Dedifferentiated amniotic fluid mesenchymal stem cell (primary cell): ENCODE measurements at regions not wholly inside any gene's neighbourhood (a gene's known extent, or its start where the extent isn't known, plus 50 kb on each side); places are given as distances from the start of the nearest gene placed in this dataset.
"Not testable (repeated sequence)": the region's sequence is repeated elsewhere in the genome, so short reads cannot be mapped to it uniquely, and the experiment has no call there.

Experiments
- DNase-seq: peaks from one replicate; pipeline ENCODE4 v3.0.0-alpha.2; 2016; ENCODE audit errors: extremely low spot score

DNA sequence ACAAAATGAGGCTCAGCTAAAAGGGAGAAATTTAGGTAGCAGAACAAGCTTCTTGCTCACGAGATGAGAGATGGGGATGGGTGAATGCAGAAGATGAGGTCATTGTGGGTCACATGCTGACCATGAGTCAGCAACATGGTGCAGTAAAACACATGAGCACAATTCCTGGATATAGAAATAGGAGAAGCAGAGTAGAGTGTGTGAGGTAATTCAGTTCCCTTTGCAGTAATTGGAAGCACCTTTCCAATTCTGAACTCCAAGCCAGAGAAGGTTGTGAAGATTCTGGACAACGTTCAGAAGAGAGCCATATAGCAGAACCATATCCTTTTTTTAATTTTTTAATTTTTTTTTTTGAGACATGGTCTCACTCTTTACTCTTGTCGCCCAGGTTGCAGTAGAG, 62.0 kb upstream of the LMNTD1 start:
- peak; percentile 26 for DNase-seq

DNA sequence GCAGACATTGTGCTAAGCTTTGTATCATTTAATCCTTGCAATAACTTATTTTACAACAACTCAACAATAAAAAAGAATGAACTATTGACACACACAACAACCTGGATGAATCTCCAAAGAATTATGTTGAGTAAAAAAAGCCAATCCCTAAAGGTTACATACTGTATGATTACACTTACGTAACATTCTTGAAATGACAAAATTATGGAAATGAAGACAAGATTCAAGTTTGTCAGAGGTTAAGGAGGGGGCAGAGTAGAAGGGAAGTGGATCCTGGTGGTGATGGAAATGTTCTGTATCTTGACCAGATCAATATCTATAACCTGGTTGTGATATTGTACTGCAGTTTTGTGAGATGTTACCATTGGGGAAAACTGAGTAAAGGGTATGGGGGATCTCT, 63.2 kb upstream of the LMNTD1 start:
- DNase-seq, result no peak

DNA sequence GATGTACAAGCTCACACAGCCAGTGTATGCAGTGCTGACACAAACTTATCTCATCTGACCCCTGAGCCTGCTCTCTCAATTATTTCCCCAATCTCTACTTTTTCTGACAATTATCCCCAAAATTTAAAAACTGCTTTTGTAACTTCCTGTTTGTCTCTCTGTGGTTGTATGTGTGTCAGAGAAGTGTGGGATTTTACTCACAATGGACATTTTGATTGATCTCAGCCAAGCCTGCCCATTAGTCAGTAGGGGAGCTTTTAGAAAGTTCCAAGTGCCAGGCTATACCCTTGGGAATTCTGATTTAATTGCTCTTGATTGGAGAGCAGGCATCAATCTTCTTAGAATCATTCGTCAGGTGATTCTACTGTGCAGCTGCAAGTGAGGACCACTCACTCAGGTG, 64.9 kb upstream of the LMNTD1 start:
- DNase-seq, result no peak

DNA sequence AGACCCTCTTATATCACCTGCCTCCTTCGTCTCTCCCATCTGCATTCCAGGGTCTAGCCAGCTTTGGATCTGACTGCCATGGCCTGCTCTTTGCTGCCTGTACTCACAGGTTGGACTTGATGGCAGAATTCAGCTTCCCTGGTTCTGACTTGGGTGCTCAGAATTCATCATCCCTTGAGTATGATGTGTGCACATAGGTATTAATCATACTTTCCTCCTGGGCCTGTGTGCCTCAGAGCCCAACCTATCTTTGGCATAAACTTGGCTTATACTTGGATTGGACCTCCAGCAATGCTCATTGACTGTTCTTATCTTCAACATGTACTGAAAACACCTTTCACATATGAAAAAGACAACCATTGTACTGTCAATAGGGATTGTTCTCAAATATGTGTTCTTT, 70.7 kb upstream of the LMNTD1 start:
- no peak for DNase-seq

- no peak for DNase-seq
These were observed 72.1 kb upstream of the LMNTD1 start for GRCh38 chr12:25625146-25625545.

DNA sequence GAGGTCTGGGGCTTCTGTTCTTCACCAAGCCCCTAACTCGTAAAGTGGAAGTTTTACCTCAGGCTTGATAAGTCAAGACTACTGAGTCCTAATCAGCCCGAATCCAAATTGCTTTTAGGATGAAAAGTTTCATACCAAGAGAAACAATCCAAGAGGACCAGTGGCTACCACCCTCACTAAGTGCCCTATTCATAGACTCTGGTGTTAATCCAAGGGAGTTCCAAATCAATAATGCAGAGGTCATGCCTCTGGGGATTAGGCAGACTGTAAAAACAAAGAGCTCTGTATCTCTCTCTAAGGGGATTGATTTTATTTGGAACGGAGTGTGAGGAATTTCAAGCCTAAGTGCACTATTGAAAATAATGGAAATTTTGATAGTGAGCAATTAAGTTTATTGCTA, 76.3 kb upstream of the LMNTD1 start:
- DNase-seq, result no peak

GRCh38 chr12:25630735-25631515, 77.8 kb upstream of the LMNTD1 start:
- DNase-seq, result not testable (repeated sequence)

- not testable (repeated sequence) for DNase-seq
These were observed 80.1 kb upstream of the LMNTD1 start for GRCh38 chr12:25633149-25633548.

DNA sequence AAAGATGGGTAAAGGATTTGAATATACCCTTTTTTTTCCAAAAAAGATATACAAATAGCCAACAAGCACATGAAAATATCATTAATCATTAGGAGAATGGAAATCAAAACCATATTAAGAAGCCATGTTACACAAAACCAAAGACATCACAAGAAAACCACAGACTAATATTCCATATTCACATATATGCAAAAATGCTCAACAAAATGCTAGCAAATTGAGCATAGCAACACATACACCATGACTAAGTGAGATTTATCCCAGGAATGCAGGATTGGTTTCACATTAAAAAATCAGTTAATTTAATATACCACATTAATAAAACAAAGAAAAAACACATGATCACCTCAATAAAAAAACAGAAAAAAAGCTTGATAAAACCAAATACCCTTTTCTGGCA, 84.7 kb upstream of the LMNTD1 start:
- DNase-seq, result no peak

- no peak for DNase-seq
These were observed 86.3 kb upstream of the LMNTD1 start for GRCh38 chr12:25639406-25639805.

- DNase-seq, result peak; percentile 27
These were observed 91.9 kb upstream of the LMNTD1 start for GRCh38 chr12:25644979-25645378.

DNA sequence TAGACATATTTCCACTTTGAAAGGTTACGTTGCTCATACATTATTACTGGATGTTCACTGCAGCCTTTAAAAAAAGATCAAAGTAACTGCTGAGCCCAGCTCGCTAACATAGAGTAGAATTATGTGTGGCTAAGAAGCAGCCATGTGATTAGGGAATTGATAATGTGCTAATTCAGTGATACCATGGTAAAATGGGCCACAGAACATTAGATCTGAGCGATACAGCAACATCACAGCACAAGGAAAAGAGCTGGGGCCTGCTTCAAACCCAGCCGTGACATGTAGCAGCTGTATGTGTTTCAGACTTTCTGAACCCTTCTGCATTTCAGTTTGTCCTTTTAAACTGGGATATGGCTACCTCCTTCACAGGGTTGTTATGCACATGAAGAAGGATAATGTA, 92.3 kb upstream of the LMNTD1 start:
- DNase-seq, result no peak

DNA sequence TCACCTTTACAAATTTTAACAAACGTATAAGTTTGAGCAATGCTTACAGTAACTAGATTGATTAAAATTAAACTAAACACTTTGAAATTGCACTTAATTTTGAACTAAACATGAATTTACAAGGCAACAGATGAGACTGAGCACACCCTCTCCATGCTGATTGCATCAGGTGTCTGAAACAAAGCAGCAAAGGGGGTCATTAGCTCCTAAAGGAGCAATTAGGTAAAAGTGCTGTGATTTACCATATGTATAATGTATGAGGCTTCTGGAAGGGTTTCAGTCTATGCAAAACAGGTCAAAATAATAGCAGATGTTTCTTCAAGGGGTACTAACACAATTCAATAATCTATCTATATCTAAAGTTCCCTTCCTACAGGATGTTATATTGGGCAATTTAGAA, 98.8 kb upstream of the LMNTD1 start:
- DNase-seq, result no peak

GRCh38 chr12:25652371-25652770, 99.3 kb upstream of the LMNTD1 start:
- no peak for DNase-seq

DNA sequence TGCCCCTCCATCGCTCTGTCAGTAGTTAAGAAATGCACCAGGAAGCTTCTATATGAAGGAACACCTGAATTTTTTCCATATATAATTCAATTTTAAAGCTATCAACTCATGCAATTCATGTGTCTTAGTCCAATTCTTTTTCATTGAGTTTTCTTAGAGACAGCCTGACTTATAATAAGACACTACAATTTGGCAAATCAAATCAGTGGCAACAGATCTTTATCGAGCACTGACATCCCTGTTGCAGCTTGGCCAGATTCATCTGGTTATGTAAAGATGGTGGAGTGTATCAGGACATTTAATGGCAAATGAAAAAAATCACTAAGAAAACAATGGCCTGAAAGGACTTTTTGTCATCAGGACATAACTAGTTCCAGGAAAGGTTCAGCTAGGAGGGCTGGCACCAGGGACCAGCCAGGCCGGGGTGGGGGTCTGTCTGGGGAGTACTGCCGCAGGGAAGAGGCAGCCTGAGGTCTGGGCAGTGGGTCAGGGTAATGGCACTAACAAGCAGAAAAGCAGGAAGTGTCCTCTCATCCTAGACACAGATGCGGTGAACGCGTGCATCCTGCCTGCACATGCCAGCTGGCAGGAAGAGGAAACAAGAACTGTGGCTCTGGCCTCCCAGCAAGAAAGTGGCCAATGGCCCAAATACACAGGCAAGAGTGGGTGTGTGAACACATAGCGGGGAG, 100.5 kb upstream of the LMNTD1 start:
- DNase-seq, result no peak

GRCh38 chr12:25655702-25656101, 102.6 kb upstream of the LMNTD1 start:
- DNase-seq, result no peak

DNA sequence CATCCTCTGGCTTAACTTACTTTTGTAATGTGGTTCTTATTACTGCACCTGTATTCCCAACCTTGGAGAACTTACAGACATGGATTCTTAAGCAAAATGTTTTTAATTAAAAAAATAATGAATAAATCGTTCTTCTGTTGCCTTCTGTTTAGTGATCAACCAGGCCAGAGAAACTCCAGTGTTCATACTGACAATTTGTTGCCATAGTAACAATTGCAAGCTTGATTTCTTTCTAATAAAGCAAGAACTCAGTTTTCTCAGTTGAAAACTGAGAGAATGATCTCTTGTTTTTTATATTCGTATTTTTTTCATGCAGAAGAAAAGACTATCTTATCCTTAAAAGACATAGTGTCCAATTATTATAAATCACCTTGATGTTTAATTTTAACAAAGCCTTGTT, 106.5 kb upstream of the LMNTD1 start:
- DNase-seq, result no peak

GRCh38 chr12:25670076-25671055, 117.3 kb upstream of the LMNTD1 start:
- no peak for DNase-seq

GRCh38 chr12:25675808-25676207, 122.7 kb upstream of the LMNTD1 start:
- no peak for DNase-seq

- DNase-seq, result no peak
These were observed 124.3 kb upstream of the LMNTD1 start for GRCh38 chr12:25677232-25677937.

DNA sequence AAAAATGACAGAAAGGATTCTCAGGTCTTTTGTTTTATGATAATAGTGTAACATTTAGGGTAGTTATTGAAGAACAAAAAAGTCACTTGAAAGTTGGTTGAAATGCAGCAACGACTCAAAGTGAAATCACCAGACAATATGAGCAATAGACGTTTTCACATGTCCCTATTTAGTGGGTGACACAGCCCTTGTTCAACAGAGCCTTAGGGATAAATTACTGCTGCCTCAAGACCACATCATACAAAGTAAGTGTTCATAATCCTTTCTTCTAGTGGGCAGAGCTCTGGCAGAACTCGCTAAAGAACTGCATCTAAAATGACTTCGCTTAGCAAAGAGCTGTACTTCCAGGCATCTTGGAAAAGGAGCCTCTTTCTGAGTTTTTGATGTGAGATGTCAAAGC, 128.5 kb upstream of the LMNTD1 start:
- DNase-seq, result no peak

DNA sequence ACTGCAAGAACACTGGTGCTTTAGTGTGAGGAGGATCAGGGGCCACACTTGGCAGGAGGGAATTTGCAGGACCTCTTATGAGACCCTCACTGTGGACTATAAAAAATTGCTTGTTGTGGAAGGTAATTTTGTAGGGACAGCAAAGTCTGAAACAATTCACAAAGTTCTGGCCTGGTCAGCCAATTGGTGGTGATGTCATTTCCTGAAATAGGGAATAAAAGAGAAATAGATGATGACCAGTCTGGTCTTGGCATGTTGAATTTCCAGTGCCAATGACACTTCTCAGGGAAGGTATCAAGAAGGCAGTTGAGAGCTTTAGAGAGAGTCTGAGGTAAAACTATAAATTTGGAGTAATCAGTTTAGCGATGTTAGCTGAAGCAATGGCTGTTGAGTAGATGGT, 129.3 kb upstream of the LMNTD1 start:
- DNase-seq, result no peak
